Neural progenitor cell (in vitro differentiated cells): ENCODE measurements at regions not wholly inside any gene's neighbourhood (a gene's known extent, or its start where the extent isn't known, plus 50 kb on each side); places are given as distances from the start of the nearest gene placed in this dataset.

Source experiments
- DNase-seq: peaks from one replicate; pipeline ENCODE4 v3.0.0-alpha.2; 2016; ENCODE audit warnings: low spot score
- H2AFZ ChIP-seq: fragments of 200-600 bp; sonication (generic); replicated peaks from 2 replicates; pipeline ENCODE4 v1.6.1; 2016; ENCODE audit warnings: antibody characterized with exemption
- H3F3A ChIP-seq: fragments of 200-600 bp; sonication (generic); 2 replicates; pipeline ENCODE4 v1.6.1; 2016; ENCODE audit warnings: antibody characterized with exemption, low read depth
- H3K27ac ChIP-seq: fragments of 200-600 bp; sonication (generic); 2 replicates; pipeline ENCODE4 v1.5.1; 2016; ENCODE audit warnings: mild to moderate bottlenecking
- H3K27me3 ChIP-seq: fragments of 200-600 bp; sonication (generic); 2 replicates; pipeline ENCODE4 v1.6.1; 2016; ENCODE audit warnings: mild to moderate bottlenecking, moderate library complexity
- H3K36me3 ChIP-seq: fragments of 200-600 bp; sonication (generic); 2 replicates; pipeline ENCODE4 v1.5.1; 2016
- H3K4me1 ChIP-seq: fragments of 200-600 bp; sonication (generic); 2 replicates; pipeline ENCODE4 v1.6.1; 2016; ENCODE audit warnings: mixed run types
- H3K4me2 ChIP-seq: fragments of 200-600 bp; sonication (generic); 2 replicates; pipeline ENCODE4 v1.6.1; 2016
- H3K4me3 ChIP-seq: fragments of 200-600 bp; sonication (generic); 2 replicates; pipeline ENCODE4 v1.5.1; 2016
- H3K79me2 ChIP-seq: fragments of 200-600 bp; sonication (generic); 2 replicates; pipeline ENCODE4 v1.6.1; 2016; ENCODE audit warnings: low read depth
- H3K9ac ChIP-seq: fragments of 200-600 bp; sonication (generic); 2 replicates; pipeline ENCODE4 v1.6.1; 2016
- H3K9me3 ChIP-seq: fragments of 200-600 bp; sonication (generic); 2 replicates; pipeline ENCODE4 v1.5.1; 2016; ENCODE audit warnings: low read depth
- H4K20me1 ChIP-seq: fragments of 200-600 bp; sonication (generic); 2 replicates; pipeline ENCODE4 v1.6.1; 2016; ENCODE audit warnings: low read depth
- H3K27ac Mint-ChIP-seq: 3 replicates; pipeline ENCODE4 v1.8.0; 2021; ENCODE audit warnings: mixed read lengths
- H3K27me3 Mint-ChIP-seq: 2 replicates; pipeline ENCODE4 v1.8.0; 2022; ENCODE audit warnings: low read depth, mild to moderate bottlenecking, inconsistent platforms, moderate library complexity, mixed read lengths; ENCODE audit not compliant: insufficient read depth
- H3K36me3 Mint-ChIP-seq: 3 replicates; pipeline ENCODE4 v1.8.0; 2021; ENCODE audit warnings: mixed read lengths
- H3K4me1 Mint-ChIP-seq: 3 replicates; pipeline ENCODE4 v1.8.0; 2021; ENCODE audit warnings: mixed read lengths
- H3K4me3 Mint-ChIP-seq: 3 replicates; pipeline ENCODE4 v1.8.0; 2021; ENCODE audit warnings: mild to moderate bottlenecking, moderate library complexity, mixed read lengths
- H3K9me3 Mint-ChIP-seq: 3 replicates; pipeline ENCODE4 v1.8.0; 2020; ENCODE audit warnings: mixed read lengths
- EZH2 ChIP-seq: fragments of 200-600 bp; sonication (generic); IDR thresholded peaks from 2 replicates; pipeline ENCODE4 v1.6.1; 2017; ENCODE audit warnings: antibody characterized with exemption, mild to moderate bottlenecking, moderate library complexity
- EZH2phosphoT487 ChIP-seq: fragments of 200-600 bp; sonication (generic); IDR thresholded peaks from 2 replicates; pipeline ENCODE4 v1.6.1; 2017; ENCODE audit warnings: antibody characterized with exemption
- TF ChIP-seq, protein P1 (sequence below): fragments of 200-600 bp; sonication (generic); IDR thresholded peaks from 2 replicates; pipeline ENCODE4 v1.5.1; 2017; ENCODE audit warnings: antibody characterized with exemption, mild to moderate bottlenecking

DNA sequence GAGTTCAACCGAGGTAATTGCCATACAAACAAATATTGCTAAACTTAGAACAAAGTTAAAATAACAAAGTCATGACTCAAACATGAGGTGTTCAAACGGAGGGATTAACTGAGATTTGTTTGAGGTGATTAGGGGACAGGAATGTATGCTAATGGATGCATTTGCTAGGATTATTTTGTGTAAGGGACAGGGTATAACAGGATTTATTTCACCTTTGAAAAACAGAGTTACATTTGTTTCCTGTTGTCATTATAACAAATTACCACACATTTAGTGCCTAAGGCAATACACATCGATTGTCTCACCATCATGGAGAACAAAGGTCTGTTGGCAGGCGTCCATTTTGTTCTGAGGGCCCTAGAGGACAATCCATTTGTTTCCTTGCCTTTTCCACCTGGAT, 304.3 kb upstream of the CNTNAP5 start:
- Histone ChIP-seq H4K20me1 (no peaks in the 10 kb centered on the region), H3K36me3 (no peaks in the 10 kb centered on the region), H3K79me2 (no peaks in the 10 kb centered on the region), H3K27ac (no peak overlapping the region), H2AFZ (no peak overlapping the region), H3K4me3 (no peak overlapping the region), H3K9ac (no peak overlapping the region), H3K9me3 (no peaks in the 10 kb centered on the region), H3K4me2 (no peak overlapping the region), H3K4me1 (no peaks in the 10 kb centered on the region), H3K27me3 (no peaks in the 10 kb centered on the region), H3F3A (no peaks in the 10 kb centered on the region)
- TF ChIP-seq, protein P1, sequence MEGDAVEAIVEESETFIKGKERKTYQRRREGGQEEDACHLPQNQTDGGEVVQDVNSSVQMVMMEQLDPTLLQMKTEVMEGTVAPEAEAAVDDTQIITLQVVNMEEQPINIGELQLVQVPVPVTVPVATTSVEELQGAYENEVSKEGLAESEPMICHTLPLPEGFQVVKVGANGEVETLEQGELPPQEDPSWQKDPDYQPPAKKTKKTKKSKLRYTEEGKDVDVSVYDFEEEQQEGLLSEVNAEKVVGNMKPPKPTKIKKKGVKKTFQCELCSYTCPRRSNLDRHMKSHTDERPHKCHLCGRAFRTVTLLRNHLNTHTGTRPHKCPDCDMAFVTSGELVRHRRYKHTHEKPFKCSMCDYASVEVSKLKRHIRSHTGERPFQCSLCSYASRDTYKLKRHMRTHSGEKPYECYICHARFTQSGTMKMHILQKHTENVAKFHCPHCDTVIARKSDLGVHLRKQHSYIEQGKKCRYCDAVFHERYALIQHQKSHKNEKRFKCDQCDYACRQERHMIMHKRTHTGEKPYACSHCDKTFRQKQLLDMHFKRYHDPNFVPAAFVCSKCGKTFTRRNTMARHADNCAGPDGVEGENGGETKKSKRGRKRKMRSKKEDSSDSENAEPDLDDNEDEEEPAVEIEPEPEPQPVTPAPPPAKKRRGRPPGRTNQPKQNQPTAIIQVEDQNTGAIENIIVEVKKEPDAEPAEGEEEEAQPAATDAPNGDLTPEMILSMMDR, result no peak
- TF ChIP-seq EZH2, result no peak
- TF ChIP-seq EZH2phosphoT487, result no peak
- DNase-seq, result no peak
- Mint-ChIP-seq H3K4me3 (no peak overlapping the region), H3K9me3 (peaks cover 3% of the 10 kb centered on the region), H3K4me1 (peaks cover 18% of the 10 kb centered on the region), H3K36me3 (no peaks in the 10 kb centered on the region), H3K27me3 (peaks cover 2% of the 10 kb centered on the region), H3K27ac (no peak overlapping the region)

DNA sequence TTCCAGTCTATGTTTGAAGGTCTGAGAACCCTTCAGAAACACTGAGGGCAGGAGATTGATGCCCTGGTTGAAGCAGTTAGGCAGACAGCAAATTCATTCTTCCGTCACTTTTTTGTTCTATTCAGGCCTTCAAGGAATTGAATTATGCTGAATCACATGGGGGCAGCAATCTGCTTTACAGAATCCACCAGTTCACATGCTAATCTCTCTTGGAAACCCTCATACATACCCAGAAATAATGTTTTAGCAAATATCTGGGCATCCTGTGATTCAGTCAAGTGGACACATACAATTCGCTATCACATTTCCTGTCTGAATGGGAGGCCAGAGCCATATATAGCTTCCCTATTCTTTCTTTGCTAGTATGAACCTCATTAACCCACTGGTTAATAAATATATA, 301.4 kb upstream of the CNTNAP5 start:
- H3K27me3 ChIP-seq, result no peaks in the 10 kb centered on the region
- no peaks in the 10 kb centered on the region for H4K20me1 ChIP-seq
- H3K4me2 ChIP-seq, result no peak overlapping the region
- no peaks in the 10 kb centered on the region for H3F3A ChIP-seq
- TF ChIP-seq, protein P1, result no peak
- TF ChIP-seq EZH2phosphoT487 (no peak), EZH2 (no peak)
- H3K27ac ChIP-seq, result no peak overlapping the region
- H2AFZ ChIP-seq, result no peak overlapping the region
- no peaks in the 10 kb centered on the region for H3K9me3 ChIP-seq
- H3K36me3 ChIP-seq, result no peaks in the 10 kb centered on the region
- DNase-seq, result no peak
- Mint-ChIP-seq H3K36me3 (no peaks in the 10 kb centered on the region), H3K4me1 (peaks cover 11% of the 10 kb centered on the region), H3K27ac (no peak overlapping the region), H3K9me3 (peaks cover 3% of the 10 kb centered on the region), H3K4me3 (no peak overlapping the region), H3K27me3 (peaks cover 2% of the 10 kb centered on the region)
- H3K4me3 ChIP-seq, result no peak overlapping the region
- no peak overlapping the region for H3K9ac ChIP-seq
- H3K4me1 ChIP-seq, result no peaks in the 10 kb centered on the region
- H3K79me2 ChIP-seq, result no peaks in the 10 kb centered on the region

DNA sequence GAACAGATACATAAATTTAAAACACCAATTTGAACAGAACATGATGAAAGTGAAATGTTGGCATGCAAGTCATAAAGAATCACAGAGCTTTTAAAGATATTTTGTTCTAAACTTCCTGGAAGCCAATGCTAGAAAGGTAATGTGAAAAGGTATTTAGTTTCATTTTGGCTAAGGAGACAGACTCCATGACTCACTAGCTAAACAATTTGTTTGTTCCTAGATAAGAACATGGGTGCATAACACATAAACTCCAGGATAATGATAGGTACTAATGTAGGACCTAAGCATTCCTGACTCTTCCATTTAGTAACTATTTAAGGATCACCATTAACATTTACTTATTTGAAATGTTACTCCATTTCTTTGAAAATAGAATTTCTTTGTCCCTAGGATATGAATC, 292.5 kb upstream of the CNTNAP5 start:
- no peak overlapping the region for H3K27ac ChIP-seq
- no peak for TF ChIP-seq EZH2phosphoT487
- no peak for TF ChIP-seq EZH2
- TF ChIP-seq, protein P1, result no peak
- no peaks in the 10 kb centered on the region for H3K4me1 ChIP-seq
- H2AFZ ChIP-seq, result no peak overlapping the region
- no peaks in the 10 kb centered on the region for H3K27me3 ChIP-seq
- Mint-ChIP-seq H3K4me1 (no peaks in the 10 kb centered on the region), H3K27me3 (no peaks in the 10 kb centered on the region), H3K36me3 (no peaks in the 10 kb centered on the region), H3K4me3 (no peak overlapping the region), H3K9me3 (no peaks in the 10 kb centered on the region), H3K27ac (no peak overlapping the region)
- H4K20me1 ChIP-seq, result no peaks in the 10 kb centered on the region
- H3K79me2 ChIP-seq, result no peaks in the 10 kb centered on the region
- H3K9me3 ChIP-seq, result no peaks in the 10 kb centered on the region
- H3K4me2 ChIP-seq, result no peak overlapping the region
- H3F3A ChIP-seq, result no peaks in the 10 kb centered on the region
- no peaks in the 10 kb centered on the region for H3K36me3 ChIP-seq
- H3K9ac ChIP-seq, result no peak overlapping the region
- H3K4me3 ChIP-seq, result no peak overlapping the region
- DNase-seq, result no peak

DNA sequence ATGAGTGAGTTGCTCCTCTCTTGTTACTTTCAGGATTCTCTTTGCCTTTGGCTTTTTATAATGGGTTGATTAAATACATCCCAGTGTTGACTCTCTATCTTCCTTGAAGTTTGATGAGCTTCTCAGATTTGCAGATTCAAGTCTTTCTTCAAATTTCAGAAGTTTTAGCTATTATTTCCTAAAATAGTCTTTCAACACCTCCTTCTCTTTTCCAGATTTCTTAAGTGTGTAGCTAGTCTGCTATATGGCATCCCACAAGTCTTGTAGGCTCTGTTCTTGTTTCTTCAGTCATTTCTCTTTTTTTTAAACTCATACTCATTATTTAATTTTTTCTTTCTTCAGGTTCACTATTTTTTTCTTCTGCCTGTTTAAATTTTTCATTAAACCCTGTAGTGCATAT, 287.7 kb upstream of the CNTNAP5 start:
- Mint-ChIP-seq H3K9me3 (no peaks in the 10 kb centered on the region), H3K27me3 (no peaks in the 10 kb centered on the region), H3K4me1 (no peaks in the 10 kb centered on the region), H3K36me3 (no peaks in the 10 kb centered on the region), H3K27ac (no peak overlapping the region), H3K4me3 (no peak overlapping the region)
- no peaks in the 10 kb centered on the region for H3K4me1 ChIP-seq
- H3K79me2 ChIP-seq, result no peaks in the 10 kb centered on the region
- H3K27me3 ChIP-seq, result no peaks in the 10 kb centered on the region
- TF ChIP-seq EZH2 (no peak), EZH2phosphoT487 (no peak)
- TF ChIP-seq, protein P1, result no peak
- H3K27ac ChIP-seq, result no peak overlapping the region
- H3K9me3 ChIP-seq, result no peaks in the 10 kb centered on the region
- H2AFZ ChIP-seq, result peak overlapping the region; percentile 23
- no peak overlapping the region for H3K9ac ChIP-seq
- H3K4me2 ChIP-seq, result no peak overlapping the region
- no peaks in the 10 kb centered on the region for H3F3A ChIP-seq
- no peak overlapping the region for H3K4me3 ChIP-seq
- no peak for DNase-seq
- H3K36me3 ChIP-seq, result no peaks in the 10 kb centered on the region
- no peaks in the 10 kb centered on the region for H4K20me1 ChIP-seq
